ENCODE measurements at regions not wholly inside any gene's neighbourhood (a gene's known extent, or its start where the extent isn't known, plus 50 kb on each side); places are given as distances from the start of the nearest gene placed in this dataset.

GRCh38 chr17:20783091-20783490 lies 203.6 kb downstream of the CDRT15L2 start:
- TF ChIP-seq POLR2A (IDR thresholded peaks at IDR 0.05) (no peak), CTCF (IDR thresholded peaks at IDR 0.05) (no peak)

Measured in adrenal gland (tissue), 5 donors.